GM20000 (cell line): ENCODE measurements at regions not wholly inside any gene's neighbourhood (a gene's known extent, or its start where the extent isn't known, plus 50 kb on each side); places are given as distances from the start of the nearest gene placed in this dataset.
"Not testable (repeated sequence)": the region's sequence is repeated elsewhere in the genome, so short reads cannot be mapped to it uniquely, and the experiment has no call there.

Experiments
- DNase-seq: peaks from one replicate; pipeline ENCODE4 v3.0.0; 2012; ENCODE audit warnings: low spot score
- CTCF ChIP-seq: IDR thresholded peaks from 2 replicates; pipeline ENCODE4 v1.5.1; 2012; ENCODE audit warnings: mild to moderate bottlenecking, control low read depth; ENCODE audit errors: extremely low read depth, missing control alignments

GRCh38 chr14:44745371-44745770, 216.4 kb downstream of the KLHL28 start:
- no peak for DNase-seq
- TF ChIP-seq CTCF = no peak

GRCh38 chr14:44742202-44742601, 219.5 kb downstream of the KLHL28 start:
- DNase-seq = no peak
- TF ChIP-seq CTCF = no peak

- TF ChIP-seq CTCF = no peak
- no peak for DNase-seq
These were observed 220.3 kb downstream of the KLHL28 start for GRCh38 chr14:44741431-44741830.

GRCh38 chr14:44736326-44736725, 225.4 kb downstream of the KLHL28 start:
- DNase-seq = no peak
- no peak for TF ChIP-seq CTCF

GRCh38 chr14:44732144-44732543, 225.1 kb upstream of the FSCB start:
- DNase-seq = no peak
- TF ChIP-seq CTCF = no peak

- DNase-seq = no peak
- TF ChIP-seq CTCF = no peak
These were observed 223.8 kb upstream of the FSCB start for GRCh38 chr14:44730860-44731259.

GRCh38 chr14:44721395-44721794, 214.3 kb upstream of the FSCB start:
- DNase-seq = not testable (repeated sequence)

GRCh38 chr14:44720707-44721106, 213.6 kb upstream of the FSCB start:
- TF ChIP-seq CTCF = no peak
- DNase-seq = no peak
